ENCODE measurements at regions not wholly inside any gene's neighbourhood (a gene's known extent, or its start where the extent isn't known, plus 50 kb on each side); places are given as distances from the start of the nearest gene placed in this dataset.

DNA sequence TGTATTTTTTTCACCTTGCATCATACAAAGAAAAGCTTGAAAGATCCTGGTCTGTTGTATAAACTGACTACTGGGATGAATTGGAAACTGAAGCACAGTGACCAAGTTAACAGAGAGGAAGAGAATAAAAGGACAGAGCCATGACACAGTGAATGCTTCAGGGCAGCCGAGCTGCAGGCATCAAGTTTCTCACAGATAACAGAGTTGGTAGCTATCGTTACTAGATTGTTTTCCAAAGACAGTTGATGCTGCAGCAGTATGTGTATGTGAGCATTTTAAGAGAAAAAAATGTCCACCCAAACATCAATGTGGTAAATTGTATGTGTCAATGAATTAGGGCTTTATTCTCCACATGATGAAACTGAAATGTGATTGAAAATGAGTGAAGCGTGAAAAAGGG, 1032.7 kb downstream of the ADGRL3 start:
- Histone ChIP-seq H3K4me1 (ENCODE audit: control insufficient read depth, insufficient read depth, low read length) (no peaks in the 10 kb centered on the region), H3K79me1 (ENCODE audit: low read depth in 1 of 2, low read length in 2 of 2) (no peaks in the 10 kb centered on the region), H3K23ac (ENCODE audit: low read depth, low read length) (no peak overlapping the region), H3K36me3 (ENCODE audit: control insufficient read depth, insufficient read depth, low read length) (no peaks in the 10 kb centered on the region), H2AK5ac (ENCODE audit: low read depth, low read length) (no peak overlapping the region), H2BK120ac (ENCODE audit: low read depth, low read length) (no peak overlapping the region), H3K27ac (ENCODE audit: insufficient read depth, low read length) (no peak overlapping the region), H3K56ac (ENCODE audit: extremely low read depth, insufficient read depth, low read length) (no peak overlapping the region), H3K4me3 (ENCODE audit: insufficient read depth, low read depth, low read length) (no peak overlapping the region), H4K20me1 (ENCODE audit: insufficient read depth, low read length) (no peaks in the 10 kb centered on the region), H3K14ac (replicated peaks; ENCODE audit: low read depth, low read length) (no peak overlapping the region), H2BK20ac (ENCODE audit: low read depth, low read length) (no peak overlapping the region), H2BK5ac (ENCODE audit: low read depth, low read length, poor library complexity, severe bottlenecking) (no peak overlapping the region), H3K18ac (ENCODE audit: low read depth, low read length) (no peak overlapping the region), H3K9ac (ENCODE audit: low read depth, low read length) (no peak overlapping the region), H2AK9ac (replicated peaks; ENCODE audit: low read depth, low read length, poor library complexity) (no peak overlapping the region), H4K91ac (ENCODE audit: insufficient read depth, low read depth, low read length) (no peak overlapping the region), H3K4me2 (ENCODE audit: low read depth, low read length) (no peak overlapping the region), H3K27me3 (ENCODE audit: control insufficient read depth, insufficient read depth, low read length) (no peaks in the 10 kb centered on the region), H3K4ac (ENCODE audit: low read depth, low read length) (no peak overlapping the region), H2AFZ (replicated peaks; ENCODE audit: low read length, poor library complexity) (no peak overlapping the region), H4K5ac (ENCODE audit: low read depth, low read length) (no peak overlapping the region), H3K9me3 (ENCODE audit: control insufficient read depth, insufficient read depth, low read length) (0 out of 2 replicates have a peak, but pooled peaks cover 1% of the 10 kb centered on the region), H2BK15ac (ENCODE audit: low read depth, low read length) (no peak overlapping the region), H4K8ac (ENCODE audit: low read depth in 2 of 2, low read length in 2 of 2) (no peak overlapping the region), H3K9me1 (ENCODE audit: insufficient read depth, low read length) (no peaks in the 10 kb centered on the region)
- intact Hi-C loops (cut with micrococcal nuclease): no loop called here
- WGBS, 2 experiments (ENCODE audit: extremely low coverage in 2 of 2, insufficient read length in 1 of 2): no CpG with 5 or more reads among the region's 3 CpGs
- no TSS peak for BruUV-seq (replicated peaks)
- DNase-seq (no peak), ATAC-seq (ENCODE audit: low read depth) (no peak)
- ChIA-PET POLR2A (ENCODE audit: unreplicated experiment) (no interaction called here), CTCF (no interaction called here)
- in situ Hi-C loops (cut with MboI; ENCODE audit: low sequenced_read_pairs): no loop called here
- dilution Hi-C loops (cut with HindIII; ENCODE audit: low sequenced_read_pairs, unreplicated experiment): no loop called here
- TF ChIP-seq SMC3 (IDR thresholded peaks at IDR 0.05; ENCODE audit: low read depth, low read length) (no peak), CHD1 (IDR thresholded peaks at IDR 0.05; ENCODE audit: low read depth, low read length) (no peak), RAD21 (IDR thresholded peaks at IDR 0.05; ENCODE audit: low read length) (no peak)

Data from IMR-90 (cell line).